ENCODE measurements at regions not wholly inside any gene's neighbourhood (a gene's known extent, or its start where the extent isn't known, plus 50 kb on each side); places are given as distances from the start of the nearest gene placed in this dataset.

GRCh38 chr6:14207448-14207847, 89.9 kb downstream of the CD83 start:
- ATAC-seq (no peak), DNase-seq (ENCODE audit: low spot score) (no peak)
- Mint-ChIP-seq H3K36me3 (no peaks in the 10 kb centered on the region), H3K27me3 (no peaks in the 10 kb centered on the region), H3K27ac (no peak overlapping the region), H3K9me3 (no peaks in the 10 kb centered on the region), H3K4me3 (no peak overlapping the region), H3K4me1 (ENCODE audit: low read depth in 2 of 2) (peaks cover 0 to 8% of the 10 kb centered on the region in 2 donors)

- peaks cover 0 to 3% of the 10 kb centered on the region in 2 donors for H3K27me3 Mint-ChIP-seq
- no peaks in the 10 kb centered on the region for H3K9me3 Mint-ChIP-seq
- peaks cover 0 to 8% of the 10 kb centered on the region in 2 donors for H3K4me1 Mint-ChIP-seq (ENCODE audit: low read depth in 2 of 2)
- no peak overlapping the region for H3K27ac Mint-ChIP-seq
- ATAC-seq (no peak), DNase-seq (ENCODE audit: low spot score) (no peak)
- no peak overlapping the region for H3K4me3 Mint-ChIP-seq
- H3K36me3 Mint-ChIP-seq: no peaks in the 10 kb centered on the region
Observed at GRCh38 chr6:14209000-14209399, 91.4 kb downstream of the CD83 start.

GRCh38 chr6:14210077-14210476, 92.5 kb downstream of the CD83 start:
- Mint-ChIP-seq H3K36me3 (no peaks in the 10 kb centered on the region), H3K9me3 (no peaks in the 10 kb centered on the region), H3K4me3 (peak overlapping the region; percentile 82), H3K27me3 (peaks cover 0 to 3% of the 10 kb centered on the region in 2 donors), H3K4me1 (ENCODE audit: low read depth in 2 of 2) (peaks cover 0 to 8% of the 10 kb centered on the region in 2 donors), H3K27ac (peak overlapping the region in 1 of 2 donors; percentile 66)
- no peak for ATAC-seq
- no peak for DNase-seq (ENCODE audit: low spot score)

- Mint-ChIP-seq H3K4me1 (ENCODE audit: low read depth in 2 of 2) (peaks cover 0 to 8% of the 10 kb centered on the region in 2 donors), H3K36me3 (no peaks in the 10 kb centered on the region), H3K27me3 (peaks cover 0 to 6% of the 10 kb centered on the region in 2 donors), H3K9me3 (no peaks in the 10 kb centered on the region), H3K27ac (peak overlapping the region in 1 of 2 donors; percentile 66), H3K4me3 (peak overlapping the region; percentile 82)
- ATAC-seq (peak; percentile 97 to 98), DNase-seq (ENCODE audit: low spot score) (peak; percentile 97)
Observed at GRCh38 chr6:14210663-14211561, 93.3 kb downstream of the CD83 start.

GRCh38 chr6:14211562-14211942, 94.0 kb downstream of the CD83 start:
- Mint-ChIP-seq H3K27me3 (peaks cover 0 to 8% of the 10 kb centered on the region in 2 donors), H3K36me3 (no peaks in the 10 kb centered on the region), H3K4me1 (ENCODE audit: low read depth in 2 of 2) (peaks cover 0 to 8% of the 10 kb centered on the region in 2 donors), H3K27ac (peak overlapping the region in 1 of 2 donors; percentile 50), H3K4me3 (peak overlapping the region; percentile 82), H3K9me3 (no peaks in the 10 kb centered on the region)
- ATAC-seq (peak; percentile 1 to 10), DNase-seq (ENCODE audit: low spot score) (no peak)

GRCh38 chr6:14212020-14212419, 94.4 kb downstream of the CD83 start:
- H3K9me3 Mint-ChIP-seq: no peaks in the 10 kb centered on the region
- ATAC-seq (no peak), DNase-seq (ENCODE audit: low spot score) (no peak)
- no peaks in the 10 kb centered on the region for H3K36me3 Mint-ChIP-seq
- H3K27ac Mint-ChIP-seq: peak overlapping the region in 1 of 2 donors; percentile 50
- H3K4me3 Mint-ChIP-seq: peak overlapping the region; percentile 82
- H3K27me3 Mint-ChIP-seq: peaks cover 0 to 9% of the 10 kb centered on the region in 2 donors
- peaks cover 0 to 8% of the 10 kb centered on the region in 2 donors for H3K4me1 Mint-ChIP-seq (ENCODE audit: low read depth in 2 of 2)

GRCh38 chr6:14212632-14213031, 95.1 kb downstream of the CD83 start:
- no peaks in the 10 kb centered on the region for H3K36me3 Mint-ChIP-seq
- peaks cover 0 to 9% of the 10 kb centered on the region in 2 donors for H3K27me3 Mint-ChIP-seq
- H3K4me1 Mint-ChIP-seq (ENCODE audit: low read depth in 2 of 2): peaks cover 0 to 8% of the 10 kb centered on the region in 2 donors
- no peak for ATAC-seq
- no peak overlapping the region for H3K4me3 Mint-ChIP-seq
- DNase-seq (ENCODE audit: low spot score): no peak
- no peaks in the 10 kb centered on the region for H3K9me3 Mint-ChIP-seq
- no peak overlapping the region for H3K27ac Mint-ChIP-seq

GRCh38 chr6:14216946-14217684, 99.5 kb downstream of the CD83 start:
- ATAC-seq: no peak
- H3K4me1 Mint-ChIP-seq (ENCODE audit: low read depth in 2 of 2): peaks cover 0 to under 1% of the 10 kb centered on the region in 2 donors
- H3K9me3 Mint-ChIP-seq: no peaks in the 10 kb centered on the region
- no peak for DNase-seq (ENCODE audit: low spot score)
- H3K27me3 Mint-ChIP-seq: peaks cover 0 to 9% of the 10 kb centered on the region in 2 donors
- H3K27ac Mint-ChIP-seq: no peak overlapping the region
- no peak overlapping the region for H3K4me3 Mint-ChIP-seq
- no peaks in the 10 kb centered on the region for H3K36me3 Mint-ChIP-seq

- Mint-ChIP-seq H3K4me1 (ENCODE audit: low read depth in 2 of 2) (no peaks in the 10 kb centered on the region), H3K9me3 (no peaks in the 10 kb centered on the region), H3K36me3 (no peaks in the 10 kb centered on the region), H3K4me3 (no peak overlapping the region), H3K27ac (no peak overlapping the region), H3K27me3 (peaks cover 0 to 12% of the 10 kb centered on the region in 2 donors)
- ATAC-seq (no peak), DNase-seq (ENCODE audit: low spot score) (no peak)
Observed at GRCh38 chr6:14217728-14218518, 100.4 kb downstream of the CD83 start.

GRCh38 chr6:14218519-14218800, 100.9 kb downstream of the CD83 start:
- ATAC-seq: no peak
- peaks cover 0 to 12% of the 10 kb centered on the region in 2 donors for H3K27me3 Mint-ChIP-seq
- H3K4me3 Mint-ChIP-seq: no peak overlapping the region
- no peak for DNase-seq (ENCODE audit: low spot score)
- H3K36me3 Mint-ChIP-seq: no peaks in the 10 kb centered on the region
- H3K27ac Mint-ChIP-seq: no peak overlapping the region
- no peaks in the 10 kb centered on the region for H3K9me3 Mint-ChIP-seq
- H3K4me1 Mint-ChIP-seq (ENCODE audit: low read depth in 2 of 2): no peaks in the 10 kb centered on the region

- H3K4me1 Mint-ChIP-seq (ENCODE audit: low read depth in 2 of 2): no peaks in the 10 kb centered on the region
- no peaks in the 10 kb centered on the region for H3K9me3 Mint-ChIP-seq
- peaks cover 0 to 5% of the 10 kb centered on the region in 2 donors for H3K27me3 Mint-ChIP-seq
- no peak overlapping the region for H3K27ac Mint-ChIP-seq
- no peaks in the 10 kb centered on the region for H3K36me3 Mint-ChIP-seq
- H3K4me3 Mint-ChIP-seq: no peak overlapping the region
- DNase-seq (ENCODE audit: low spot score) (no peak), ATAC-seq (no peak)
Observed at GRCh38 chr6:14221564-14222279, 104.2 kb downstream of the CD83 start.

- DNase-seq (ENCODE audit: low spot score) (no peak), ATAC-seq (no peak)
- H3K27me3 Mint-ChIP-seq: peaks cover 0 to 8% of the 10 kb centered on the region in 2 donors
- H3K36me3 Mint-ChIP-seq: no peaks in the 10 kb centered on the region
- H3K27ac Mint-ChIP-seq: no peak overlapping the region
- H3K4me3 Mint-ChIP-seq: no peak overlapping the region
- no peaks in the 10 kb centered on the region for H3K4me1 Mint-ChIP-seq (ENCODE audit: low read depth in 2 of 2)
- no peaks in the 10 kb centered on the region for H3K9me3 Mint-ChIP-seq
Observed at GRCh38 chr6:14222956-14223355, 105.4 kb downstream of the CD83 start.
